NT2/D1 (cell line): ENCODE measurements at regions not wholly inside any gene's neighbourhood (a gene's known extent, or its start where the extent isn't known, plus 50 kb on each side); places are given as distances from the start of the nearest gene placed in this dataset.

Source experiments
- YY1 ChIP-seq: IDR thresholded peaks from 2 replicates; pipeline ENCODE4 v1.6.1; 2011; ENCODE audit not compliant: insufficient read length, insufficient read depth
- ZNF274 ChIP-seq: IDR thresholded peaks from 2 replicates; pipeline ENCODE4 v1.6.1; 2011; ENCODE audit warnings: mild to moderate bottlenecking, low read depth, low read length

GRCh38 chr14:94682061-94682516 lies 69.9 kb downstream of the SERPINA3 start:
- TF ChIP-seq YY1: no peak
- TF ChIP-seq ZNF274: no peak
